Epithelial cell of esophagus (primary cell): ENCODE measurements at regions not wholly inside any gene's neighbourhood (a gene's known extent, or its start where the extent isn't known, plus 50 kb on each side); places are given as distances from the start of the nearest gene placed in this dataset.

Source experiments
- DNase-seq: peaks from one replicate; pipeline ENCODE4 v3.0.0; 2010; ENCODE audit warnings: low read depth
- H3K4me3 ChIP-seq: 2 replicates; pipeline ENCODE4 v1.5.1; 2011; ENCODE audit warnings: mild to moderate bottlenecking, low read length, control low read depth
- CTCF ChIP-seq: IDR thresholded peaks from 2 replicates; pipeline ENCODE4 v1.5.1; 2011; ENCODE audit warnings: low read depth, mild to moderate bottlenecking, low read length, control low read depth, inconsistent platforms; ENCODE audit not compliant: insufficient read depth; ENCODE audit errors: missing control alignments

GRCh38 chr9:27853529-27853928 lies 280.2 kb upstream of the C9orf72 start:
- TF ChIP-seq CTCF = no peak
- DNase-seq = no peak

GRCh38 chr9:27856054-27856453 lies 282.8 kb upstream of the C9orf72 start:
- no peak overlapping the region for H3K4me3 ChIP-seq
- no peak for DNase-seq
- TF ChIP-seq CTCF = no peak

More at GRCh38 chr9:27853529-27853928, 280.2 kb upstream of the C9orf72 start:
- H3K4me3 ChIP-seq = no peak overlapping the region

GRCh38 chr9:27856748-27857147 lies 283.5 kb upstream of the C9orf72 start:
- H3K4me3 ChIP-seq = no peak overlapping the region
- DNase-seq = no peak

GRCh38 chr9:27861887-27862286 lies 288.6 kb upstream of the C9orf72 start:
- H3K4me3 ChIP-seq = no peak overlapping the region
- TF ChIP-seq CTCF = no peak
- DNase-seq = peak; percentile 45

More at GRCh38 chr9:27856748-27857147, 283.5 kb upstream of the C9orf72 start:
- TF ChIP-seq CTCF = no peak

GRCh38 chr9:27864644-27865438 lies 291.6 kb upstream of the C9orf72 start:
- TF ChIP-seq CTCF = no peak
- DNase-seq = peak; percentile 64
- no peak overlapping the region for H3K4me3 ChIP-seq

- no peak for TF ChIP-seq CTCF
- no peak overlapping the region for H3K4me3 ChIP-seq
- DNase-seq = no peak
Measured at GRCh38 chr9:27866741-27867140, 293.5 kb upstream of the C9orf72 start.

- peak; percentile 75 for DNase-seq
- no peak overlapping the region for H3K4me3 ChIP-seq
- no peak for TF ChIP-seq CTCF
Measured at GRCh38 chr9:27870404-27870803, 297.1 kb upstream of the C9orf72 start.
